Lung (tissue), 11 donors: ENCODE measurements at regions not wholly inside any gene's neighbourhood (a gene's known extent, or its start where the extent isn't known, plus 50 kb on each side); places are given as distances from the start of the nearest gene placed in this dataset.

Source experiments
- ATAC-seq: fragments of 200-7000 bp; cut with Tn5 transposase; one replicate; pipeline ENCODE4 v1.9.1; 2020; ENCODE audit warnings: moderate number of reproducible peaks; ENCODE audit not compliant: insufficient read depth, low FRiP score
- DNase-seq, 3 donors: peaks; one replicate each; pipeline ENCODE4 v3.0.0-alpha.2; 2013 to 2017
- H3K27ac ChIP-seq, 2 donors: one replicate each; pipeline ENCODE4 v1.5.1; 2013; ENCODE audit warnings: mild to moderate bottlenecking in 2 of 2, moderate library complexity in 2 of 2, control low read depth in 1 of 2, inconsistent platforms in 1 of 2, low read depth in 1 of 2, low read length in 1 of 2
- H3K27me3 ChIP-seq, 3 donors: one replicate each; pipeline ENCODE4 v1.5.1; 2013; ENCODE audit warnings: low read length in 2 of 3; ENCODE audit not compliant: control insufficient read depth in 3 of 3, insufficient read depth in 3 of 3
- H3K36me3 ChIP-seq, 4 donors: one replicate each; pipeline ENCODE4 v1.5.1; 2013; ENCODE audit warnings: low read length in 4 of 4, mild to moderate bottlenecking in 1 of 4, moderate library complexity in 1 of 4; ENCODE audit not compliant: control insufficient read depth in 4 of 4, insufficient read depth in 4 of 4
- H3K4me1 ChIP-seq, 5 donors: one replicate each; pipeline ENCODE4 v1.5.1; 2013; ENCODE audit warnings: low read length in 5 of 5, mild to moderate bottlenecking in 2 of 5, moderate library complexity in 1 of 5; ENCODE audit not compliant: control insufficient read depth in 5 of 5, insufficient read depth in 5 of 5
- H3K4me3 ChIP-seq: one replicate; pipeline ENCODE4 v1.5.1; 2013; ENCODE audit warnings: mild to moderate bottlenecking, control low read depth, moderate library complexity
- H3K9ac ChIP-seq, 2 donors: one replicate each; pipeline ENCODE4 v1.5.1; 2013; ENCODE audit warnings: low read length in 2 of 2, control low read depth in 1 of 2; ENCODE audit not compliant: insufficient read depth in 1 of 2
- H3K9me3 ChIP-seq, 4 donors: one replicate each; pipeline ENCODE4 v1.5.1; 2013; ENCODE audit warnings: low read length in 3 of 4, mild to moderate bottlenecking in 1 of 4, moderate library complexity in 1 of 4; ENCODE audit not compliant: control insufficient read depth in 4 of 4, insufficient read depth in 3 of 4
- CTCF ChIP-seq: IDR thresholded peaks from 2 replicates; pipeline ENCODE4 v1.5.1; 2012; ENCODE audit warnings: mild to moderate bottlenecking; ENCODE audit errors: control extremely low read depth, extremely low read depth
- WGBS, 2 donors: extraction: QIAGEN DNeasy Blood & Tissue Kit; methylation state at CpG; one replicate each; pipeline ENCODE4 v1.1.7; 2013; 5-methylcytosine and 5-hydroxymethylcytosine counted together
- donor health status: control.
- donor health status: control.
- donor health status: Bipolar disorder and iron deficiency.
- donor health status: healthy.
- donor health status: DM: yes; HTN: yes; CAD: no.

GRCh38 chr16:56068314-56068713 is 123.0 kb upstream of the GNAO1 start:
- DNase-seq: no peak
- peaks cover 0 to 3% (median 0%) of the 10 kb centered on the region in 4 donors for H3K9me3 ChIP-seq
- peaks cover 0 to 10% (median 0%) of the 10 kb centered on the region in 5 donors for H3K4me1 ChIP-seq
- no peaks in the 10 kb centered on the region for H3K27me3 ChIP-seq
- H3K36me3 ChIP-seq: no peaks in the 10 kb centered on the region
- no peak overlapping the region for H3K9ac ChIP-seq
- ATAC-seq: no peak
- no peak overlapping the region for H3K27ac ChIP-seq
- TF ChIP-seq CTCF: no peak
- WGBS, 2 donors: 65 to 82% methylated on average over 2 of the region's 2 CpGs
- H3K4me3 ChIP-seq: no peak overlapping the region

GRCh38 chr16:56067406-56067805 is 123.9 kb upstream of the GNAO1 start:
- ATAC-seq: no peak
- no peak for TF ChIP-seq CTCF
- H3K4me1 ChIP-seq: peaks cover 0 to 11% (median 0%) of the 10 kb centered on the region in 5 donors

GRCh38 chr16:56066617-56067016 is 124.7 kb upstream of the GNAO1 start:
- H3K4me3 ChIP-seq: no peak overlapping the region
- H3K27me3 ChIP-seq: no peaks in the 10 kb centered on the region
- H3K9me3 ChIP-seq: peaks cover 0 to 3% (median 0%) of the 10 kb centered on the region in 4 donors
- ATAC-seq (no peak), DNase-seq (no peak)
- no peak overlapping the region for H3K9ac ChIP-seq
- no peak overlapping the region for H3K27ac ChIP-seq
- peaks cover 0 to 11% (median 0%) of the 10 kb centered on the region in 5 donors for H3K4me1 ChIP-seq
- no peaks in the 10 kb centered on the region for H3K36me3 ChIP-seq
- no peak for TF ChIP-seq CTCF

More at GRCh38 chr16:56067406-56067805, 123.9 kb upstream of the GNAO1 start:
- H3K4me3 ChIP-seq: no peak overlapping the region
- H3K9ac ChIP-seq: no peak overlapping the region
- H3K9me3 ChIP-seq: peaks cover 0 to 3% (median 0%) of the 10 kb centered on the region in 4 donors
- peak in 2 of 3 donors; percentile 29 to 54 for DNase-seq
- H3K36me3 ChIP-seq: no peaks in the 10 kb centered on the region
- H3K27ac ChIP-seq: no peak overlapping the region
- no peaks in the 10 kb centered on the region for H3K27me3 ChIP-seq

- no peak for ATAC-seq
Measured at GRCh38 chr16:56063111-56063510, 128.2 kb upstream of the GNAO1 start.

More at GRCh38 chr16:56063111-56063510, 128.2 kb upstream of the GNAO1 start:
- TF ChIP-seq CTCF: no peak
- Histone ChIP-seq H3K9ac (no peak overlapping the region), H3K4me1 (peaks cover 0 to 11% (median 0%) of the 10 kb centered on the region in 5 donors), H3K27me3 (no peaks in the 10 kb centered on the region), H3K36me3 (no peaks in the 10 kb centered on the region), H3K9me3 (peaks cover 0 to 1% (median 0%) of the 10 kb centered on the region in 4 donors), H3K4me3 (no peak overlapping the region), H3K27ac (no peak overlapping the region)
- peak in 2 of 3 donors; percentile 66 to 77 for DNase-seq
